DND-41 (cell line): ENCODE measurements at regions not wholly inside any gene's neighbourhood (a gene's known extent, or its start where the extent isn't known, plus 50 kb on each side); places are given as distances from the start of the nearest gene placed in this dataset.

ENCODE experiments used
- CTCF ChIP-seq: IDR thresholded peaks from 2 replicates; pipeline ENCODE4 v1.5.1; 2012; ENCODE audit warnings: borderline replicate concordance, low read length, moderate library complexity, mild to moderate bottlenecking; ENCODE audit not compliant: poor library complexity, severe bottlenecking; ENCODE audit errors: extremely low read depth
- EZH2 ChIP-seq: IDR thresholded peaks from 3 replicates; pipeline ENCODE4 v1.6.1; 2012; ENCODE audit warnings: borderline replicate concordance, low read depth, mild to moderate bottlenecking, moderate library complexity, low read length, inconsistent platforms; ENCODE audit not compliant: severe bottlenecking

DNA sequence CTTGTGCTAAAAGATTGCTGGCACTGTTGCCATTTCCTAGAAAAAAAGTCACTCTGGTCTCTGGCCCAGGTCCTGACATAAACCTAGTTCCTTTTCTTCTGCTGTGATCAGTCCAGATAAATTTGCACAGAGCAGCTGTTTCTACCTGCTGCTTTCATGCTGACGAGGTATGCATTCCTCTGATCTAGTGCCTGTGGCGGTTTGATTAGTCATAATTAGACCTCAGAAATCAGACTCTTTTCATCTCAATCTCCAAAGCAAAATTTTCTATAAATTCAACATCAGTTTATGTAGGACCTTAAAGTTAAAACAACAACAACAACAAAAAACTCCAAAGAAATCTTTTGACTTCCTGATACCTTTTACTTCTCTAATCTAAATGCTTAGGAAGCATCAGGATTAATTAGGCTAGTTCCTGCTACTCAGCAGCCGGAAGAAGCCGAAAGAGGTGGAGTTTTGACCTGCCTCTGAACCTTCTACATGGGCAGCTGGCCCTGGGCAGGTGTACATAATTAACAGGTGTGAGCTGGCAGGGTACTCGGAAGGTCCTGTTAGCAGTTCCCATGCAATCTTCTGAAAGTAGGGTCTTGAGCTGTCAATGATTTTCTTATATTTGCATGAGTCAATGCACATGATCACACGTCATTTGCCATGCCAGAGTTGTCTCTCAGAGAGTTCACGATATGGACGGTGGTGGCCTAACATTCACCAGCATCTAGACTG is 83.3 kb upstream of the CCDC112 start:
- no peak for TF ChIP-seq CTCF
- no peak for TF ChIP-seq EZH2
